ENCODE measurements at regions not wholly inside any gene's neighbourhood (a gene's known extent, or its start where the extent isn't known, plus 50 kb on each side); places are given as distances from the start of the nearest gene placed in this dataset.

DNA sequence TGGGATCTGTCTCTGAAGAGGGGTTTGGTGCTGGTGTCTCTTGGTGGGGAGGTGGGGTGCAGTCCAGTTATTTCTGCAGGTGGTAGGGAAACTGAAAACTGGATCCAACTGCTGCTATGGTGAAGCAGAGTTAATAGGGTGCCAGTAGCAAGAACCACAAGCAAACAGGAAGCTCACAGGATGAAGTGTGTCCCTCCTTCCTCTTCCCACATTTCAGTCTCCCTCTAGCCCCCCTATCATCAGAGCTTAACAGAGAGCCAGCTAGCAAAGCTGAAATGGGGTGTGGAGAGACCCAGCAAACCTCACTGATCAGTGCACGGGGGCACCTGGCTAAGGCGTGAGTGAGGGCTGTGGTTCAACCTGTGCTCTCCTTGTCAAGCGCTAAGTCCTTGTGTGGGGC lies 69.1 kb upstream of the C12orf71 start:
- H3K27ac ChIP-seq (ENCODE audit: low read length): peak overlapping the region; percentile 60
- no peak for TF ChIP-seq EZH2 (IDR thresholded peaks at IDR 0.05; ENCODE audit: borderline replicate concordance, low read depth, low read length, severe bottlenecking)
- TF ChIP-seq, protein P1, sequence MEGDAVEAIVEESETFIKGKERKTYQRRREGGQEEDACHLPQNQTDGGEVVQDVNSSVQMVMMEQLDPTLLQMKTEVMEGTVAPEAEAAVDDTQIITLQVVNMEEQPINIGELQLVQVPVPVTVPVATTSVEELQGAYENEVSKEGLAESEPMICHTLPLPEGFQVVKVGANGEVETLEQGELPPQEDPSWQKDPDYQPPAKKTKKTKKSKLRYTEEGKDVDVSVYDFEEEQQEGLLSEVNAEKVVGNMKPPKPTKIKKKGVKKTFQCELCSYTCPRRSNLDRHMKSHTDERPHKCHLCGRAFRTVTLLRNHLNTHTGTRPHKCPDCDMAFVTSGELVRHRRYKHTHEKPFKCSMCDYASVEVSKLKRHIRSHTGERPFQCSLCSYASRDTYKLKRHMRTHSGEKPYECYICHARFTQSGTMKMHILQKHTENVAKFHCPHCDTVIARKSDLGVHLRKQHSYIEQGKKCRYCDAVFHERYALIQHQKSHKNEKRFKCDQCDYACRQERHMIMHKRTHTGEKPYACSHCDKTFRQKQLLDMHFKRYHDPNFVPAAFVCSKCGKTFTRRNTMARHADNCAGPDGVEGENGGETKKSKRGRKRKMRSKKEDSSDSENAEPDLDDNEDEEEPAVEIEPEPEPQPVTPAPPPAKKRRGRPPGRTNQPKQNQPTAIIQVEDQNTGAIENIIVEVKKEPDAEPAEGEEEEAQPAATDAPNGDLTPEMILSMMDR (IDR thresholded peaks at IDR 0.05; ENCODE audit: borderline replicate concordance, extremely low read depth, low read length, poor library complexity, severe bottlenecking): no peak
- H4K20me1 ChIP-seq (ENCODE audit: insufficient read depth, low read length): no peaks in the 10 kb centered on the region
- no peaks in the 10 kb centered on the region for H3K27me3 ChIP-seq (ENCODE audit: insufficient read depth, low read length, poor library complexity)
- H3K9ac ChIP-seq (ENCODE audit: low read depth, low read length): no peak overlapping the region
- H3K4me1 ChIP-seq (ENCODE audit: insufficient read depth, low read length): peaks cover 16% of the 10 kb centered on the region
- H3K36me3 ChIP-seq (ENCODE audit: insufficient read depth, low read length): no peaks in the 10 kb centered on the region
- no peak overlapping the region for H3K4me3 ChIP-seq (ENCODE audit: low read depth in 1 of 2, low read length in 2 of 2)
- H3K4me2 ChIP-seq (ENCODE audit: insufficient read depth, low read length): peak overlapping the region; percentile 19; the same call in 1 of the 2 replicates
- no peaks in the 10 kb centered on the region for H3K79me2 ChIP-seq (ENCODE audit: insufficient read depth, low read length)
- H2AFZ ChIP-seq (ENCODE audit: low read depth, low read length): peak overlapping the region; percentile 65
- DNase-seq: peak; percentile 45
- peak; percentile 83 for ATAC-seq (ENCODE audit: insufficient read depth, low read depth)
- no peaks in the 10 kb centered on the region for H3K9me3 ChIP-seq (ENCODE audit: insufficient read depth, low read length, severe bottlenecking)

DNA sequence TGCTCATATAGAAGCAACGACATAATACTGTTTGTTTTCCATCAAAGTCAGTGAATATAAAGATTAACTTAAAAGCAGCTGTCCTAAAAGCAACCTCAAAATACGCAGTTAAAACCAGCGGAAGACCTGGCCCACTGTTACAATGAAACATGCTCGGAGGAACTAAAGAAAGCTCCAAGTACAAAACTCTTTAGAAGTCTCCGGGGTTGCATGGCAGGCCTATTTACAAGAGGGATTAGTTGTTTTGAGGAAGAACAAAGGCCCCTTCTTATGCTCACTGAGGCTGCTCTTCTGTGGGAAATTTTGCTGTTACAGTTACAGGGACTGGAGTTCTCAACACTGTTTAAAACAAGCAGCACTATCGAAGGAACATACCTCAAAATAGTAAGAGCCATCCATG lies 75.9 kb upstream of the C12orf71 start:
- Histone ChIP-seq H3K79me2 (ENCODE audit: insufficient read depth, low read length) (no peaks in the 10 kb centered on the region), H3K9me3 (ENCODE audit: insufficient read depth, low read length, severe bottlenecking) (no peaks in the 10 kb centered on the region), H3K9ac (ENCODE audit: low read depth, low read length) (no peak overlapping the region), H3K36me3 (ENCODE audit: insufficient read depth, low read length) (no peaks in the 10 kb centered on the region), H3K4me3 (ENCODE audit: low read depth in 1 of 2, low read length in 2 of 2) (no peak overlapping the region), H2AFZ (ENCODE audit: low read depth, low read length) (no peak overlapping the region), H3K27ac (ENCODE audit: low read length) (no peak overlapping the region), H3K4me2 (ENCODE audit: insufficient read depth, low read length) (no peak overlapping the region), H3K27me3 (ENCODE audit: insufficient read depth, low read length, poor library complexity) (no peaks in the 10 kb centered on the region), H3K4me1 (ENCODE audit: insufficient read depth, low read length) (no peaks in the 10 kb centered on the region), H4K20me1 (ENCODE audit: insufficient read depth, low read length) (no peaks in the 10 kb centered on the region)
- ATAC-seq (ENCODE audit: insufficient read depth, low read depth): no peak
- DNase-seq: no peak
- TF ChIP-seq, protein P1 (IDR thresholded peaks at IDR 0.05; ENCODE audit: borderline replicate concordance, extremely low read depth, low read length, poor library complexity, severe bottlenecking): no peak
- no peak for TF ChIP-seq EZH2 (IDR thresholded peaks at IDR 0.05; ENCODE audit: borderline replicate concordance, low read depth, low read length, severe bottlenecking)

DNA sequence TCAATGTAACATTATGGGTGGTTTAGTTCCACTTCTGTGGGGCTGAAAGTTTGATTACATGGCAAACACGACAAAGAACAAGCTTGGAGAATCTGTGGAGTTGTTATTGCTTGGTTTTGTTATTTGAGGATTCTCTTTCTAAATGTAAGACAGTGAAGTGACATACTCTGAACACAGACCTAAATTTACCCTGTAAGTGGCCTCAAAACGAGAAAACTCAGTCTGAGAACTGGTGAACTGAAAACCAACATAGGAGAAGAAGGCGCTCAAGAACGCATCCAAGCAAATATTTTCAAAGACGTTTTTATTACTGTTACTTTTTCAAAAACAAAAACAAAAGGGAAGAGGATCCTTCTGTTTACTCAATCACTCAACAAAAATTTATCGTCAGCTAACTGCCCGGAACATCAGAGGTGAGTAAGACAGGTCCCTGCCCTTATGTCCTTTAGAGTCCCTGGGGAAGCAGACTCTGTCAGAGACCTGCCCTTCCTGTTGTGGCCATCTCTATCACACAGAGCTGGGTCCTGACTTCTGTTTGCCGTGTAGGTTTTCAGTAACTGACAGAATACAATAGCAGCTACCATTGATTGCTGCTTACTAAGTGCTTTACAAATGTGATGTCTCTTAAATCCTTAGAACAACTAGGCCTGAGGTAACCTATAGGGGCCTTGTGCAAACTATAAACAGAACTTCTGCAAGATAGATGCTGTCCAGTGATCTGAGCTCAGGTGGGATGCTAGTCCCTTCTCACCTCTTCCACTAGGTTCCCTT lies 79.3 kb upstream of the C12orf71 start:
- no peak for ATAC-seq (ENCODE audit: insufficient read depth, low read depth)

More for the DNA sequence above, 79.3 kb upstream of the C12orf71 start:
- no peak overlapping the region for H3K4me3 ChIP-seq (ENCODE audit: low read depth in 1 of 2, low read length in 2 of 2)
- H3K27ac ChIP-seq (ENCODE audit: low read length): no peak overlapping the region
- no peak overlapping the region for H2AFZ ChIP-seq (ENCODE audit: low read depth, low read length)
- no peaks in the 10 kb centered on the region for H3K9me3 ChIP-seq (ENCODE audit: insufficient read depth, low read length, severe bottlenecking)
- TF ChIP-seq EZH2 (IDR thresholded peaks at IDR 0.05; ENCODE audit: borderline replicate concordance, low read depth, low read length, severe bottlenecking): no peak
- TF ChIP-seq, protein P1 (IDR thresholded peaks at IDR 0.05; ENCODE audit: borderline replicate concordance, extremely low read depth, low read length, poor library complexity, severe bottlenecking): no peak
- H3K4me2 ChIP-seq (ENCODE audit: insufficient read depth, low read length): no peak overlapping the region
- H3K9ac ChIP-seq (ENCODE audit: low read depth, low read length): no peak overlapping the region
- no peaks in the 10 kb centered on the region for H3K27me3 ChIP-seq (ENCODE audit: insufficient read depth, low read length, poor library complexity)
- DNase-seq: no peak
- H3K4me1 ChIP-seq (ENCODE audit: insufficient read depth, low read length): no peaks in the 10 kb centered on the region
- H3K79me2 ChIP-seq (ENCODE audit: insufficient read depth, low read length): no peaks in the 10 kb centered on the region
- H3K36me3 ChIP-seq (ENCODE audit: insufficient read depth, low read length): no peaks in the 10 kb centered on the region
- no peaks in the 10 kb centered on the region for H4K20me1 ChIP-seq (ENCODE audit: insufficient read depth, low read length)

All from DND-41 (cell line).